ENCODE measurements at regions not wholly inside any gene's neighbourhood (a gene's known extent, or its start where the extent isn't known, plus 50 kb on each side); places are given as distances from the start of the nearest gene placed in this dataset.

- TF ChIP-seq, protein P1, sequence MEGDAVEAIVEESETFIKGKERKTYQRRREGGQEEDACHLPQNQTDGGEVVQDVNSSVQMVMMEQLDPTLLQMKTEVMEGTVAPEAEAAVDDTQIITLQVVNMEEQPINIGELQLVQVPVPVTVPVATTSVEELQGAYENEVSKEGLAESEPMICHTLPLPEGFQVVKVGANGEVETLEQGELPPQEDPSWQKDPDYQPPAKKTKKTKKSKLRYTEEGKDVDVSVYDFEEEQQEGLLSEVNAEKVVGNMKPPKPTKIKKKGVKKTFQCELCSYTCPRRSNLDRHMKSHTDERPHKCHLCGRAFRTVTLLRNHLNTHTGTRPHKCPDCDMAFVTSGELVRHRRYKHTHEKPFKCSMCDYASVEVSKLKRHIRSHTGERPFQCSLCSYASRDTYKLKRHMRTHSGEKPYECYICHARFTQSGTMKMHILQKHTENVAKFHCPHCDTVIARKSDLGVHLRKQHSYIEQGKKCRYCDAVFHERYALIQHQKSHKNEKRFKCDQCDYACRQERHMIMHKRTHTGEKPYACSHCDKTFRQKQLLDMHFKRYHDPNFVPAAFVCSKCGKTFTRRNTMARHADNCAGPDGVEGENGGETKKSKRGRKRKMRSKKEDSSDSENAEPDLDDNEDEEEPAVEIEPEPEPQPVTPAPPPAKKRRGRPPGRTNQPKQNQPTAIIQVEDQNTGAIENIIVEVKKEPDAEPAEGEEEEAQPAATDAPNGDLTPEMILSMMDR (IDR thresholded peaks at IDR 0.05) = no peak
- TF ChIP-seq TCF7L2 (IDR thresholded peaks at IDR 0.05; ENCODE audit: low read depth, low read length) (no peak), POLR2AphosphoS5 (IDR thresholded peaks at IDR 0.05; ENCODE audit: low read depth, low read length) (no peak)
Observed at GRCh38 chr6:144359783-144360182, 74.6 kb downstream of the UTRN start.
